ENCODE measurements at regions not wholly inside any gene's neighbourhood (a gene's known extent, or its start where the extent isn't known, plus 50 kb on each side); places are given as distances from the start of the nearest gene placed in this dataset.

DNA sequence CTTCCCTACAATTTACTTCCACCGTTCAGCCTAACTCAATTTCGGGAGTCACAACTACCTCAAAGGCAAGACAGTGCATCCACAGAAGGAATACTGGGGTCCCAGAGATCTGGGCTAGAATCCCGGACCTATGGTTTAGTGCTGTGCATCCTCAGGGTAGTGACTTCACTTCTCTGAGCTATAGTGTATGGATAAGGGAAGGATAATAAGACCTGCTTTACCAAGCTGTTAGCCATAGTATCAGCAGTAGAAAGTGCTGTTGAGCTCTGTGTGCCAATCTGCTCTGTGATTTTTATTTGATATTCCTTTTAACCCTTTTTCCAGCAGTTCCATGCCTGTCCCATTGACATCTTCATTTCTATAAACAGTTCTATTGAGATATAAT, 1044.3 kb downstream of the BCL11B start:
- no peaks in the 10 kb centered on the region for H3K9me3 ChIP-seq
- TF ChIP-seq, protein P1, sequence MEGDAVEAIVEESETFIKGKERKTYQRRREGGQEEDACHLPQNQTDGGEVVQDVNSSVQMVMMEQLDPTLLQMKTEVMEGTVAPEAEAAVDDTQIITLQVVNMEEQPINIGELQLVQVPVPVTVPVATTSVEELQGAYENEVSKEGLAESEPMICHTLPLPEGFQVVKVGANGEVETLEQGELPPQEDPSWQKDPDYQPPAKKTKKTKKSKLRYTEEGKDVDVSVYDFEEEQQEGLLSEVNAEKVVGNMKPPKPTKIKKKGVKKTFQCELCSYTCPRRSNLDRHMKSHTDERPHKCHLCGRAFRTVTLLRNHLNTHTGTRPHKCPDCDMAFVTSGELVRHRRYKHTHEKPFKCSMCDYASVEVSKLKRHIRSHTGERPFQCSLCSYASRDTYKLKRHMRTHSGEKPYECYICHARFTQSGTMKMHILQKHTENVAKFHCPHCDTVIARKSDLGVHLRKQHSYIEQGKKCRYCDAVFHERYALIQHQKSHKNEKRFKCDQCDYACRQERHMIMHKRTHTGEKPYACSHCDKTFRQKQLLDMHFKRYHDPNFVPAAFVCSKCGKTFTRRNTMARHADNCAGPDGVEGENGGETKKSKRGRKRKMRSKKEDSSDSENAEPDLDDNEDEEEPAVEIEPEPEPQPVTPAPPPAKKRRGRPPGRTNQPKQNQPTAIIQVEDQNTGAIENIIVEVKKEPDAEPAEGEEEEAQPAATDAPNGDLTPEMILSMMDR (IDR thresholded peaks at IDR 0.05): no peak
- no peaks in the 10 kb centered on the region for H3K36me3 ChIP-seq
- DNase-seq: no peak
- no peaks in the 10 kb centered on the region for H3K27me3 ChIP-seq
- intact Hi-C loops (cut with DNase I; ENCODE audit: low total_unique reads): no loop called here
- H3K27ac ChIP-seq: no peak overlapping the region
- H3K4me3 ChIP-seq: no peak overlapping the region
- no peaks in the 10 kb centered on the region for H3K4me1 ChIP-seq

DNA sequence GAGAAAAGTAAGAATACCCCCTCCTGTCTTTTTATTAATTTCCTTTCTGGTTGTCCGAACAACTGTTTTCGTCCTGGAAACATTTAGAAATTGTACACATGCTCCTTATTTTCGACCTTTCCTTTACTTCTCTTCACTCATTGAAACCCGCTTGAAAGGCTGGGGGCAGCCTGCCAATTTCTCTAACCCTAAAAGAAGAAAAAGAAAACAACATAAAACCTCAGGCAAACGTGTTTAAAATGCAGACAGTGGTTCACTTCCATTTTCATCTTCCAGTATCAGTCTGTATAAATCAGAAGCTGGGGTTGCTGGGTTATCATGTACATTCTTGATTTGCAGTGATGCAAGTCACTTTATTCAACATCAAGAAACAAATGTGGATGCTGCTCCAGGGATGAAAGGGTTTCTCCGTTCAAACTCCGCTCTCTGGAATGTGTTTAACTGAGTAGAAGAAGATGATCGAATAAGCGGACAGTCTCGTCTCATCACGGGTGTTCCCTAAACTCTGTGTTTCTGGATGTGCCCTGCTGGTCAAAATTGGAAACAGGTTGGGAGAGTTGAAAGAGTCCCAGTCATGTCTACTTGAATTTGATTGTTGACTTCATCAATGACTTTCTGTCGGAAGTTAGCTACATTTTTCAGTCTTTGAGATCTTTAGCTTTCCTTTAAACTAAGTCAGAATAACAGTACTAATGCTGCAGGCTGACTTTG, 1042.2 kb downstream of the BCL11B start:
- Histone ChIP-seq H3K4me1 (no peaks in the 10 kb centered on the region), H3K27me3 (no peaks in the 10 kb centered on the region), H3K9me3 (no peaks in the 10 kb centered on the region), H3K4me3 (no peak overlapping the region), H3K36me3 (no peaks in the 10 kb centered on the region), H3K27ac (no peak overlapping the region)
- DNase-seq: no peak
- intact Hi-C loops (cut with DNase I; ENCODE audit: low total_unique reads): no loop called here
- TF ChIP-seq, protein P1 (IDR thresholded peaks at IDR 0.05): no peak

DNA sequence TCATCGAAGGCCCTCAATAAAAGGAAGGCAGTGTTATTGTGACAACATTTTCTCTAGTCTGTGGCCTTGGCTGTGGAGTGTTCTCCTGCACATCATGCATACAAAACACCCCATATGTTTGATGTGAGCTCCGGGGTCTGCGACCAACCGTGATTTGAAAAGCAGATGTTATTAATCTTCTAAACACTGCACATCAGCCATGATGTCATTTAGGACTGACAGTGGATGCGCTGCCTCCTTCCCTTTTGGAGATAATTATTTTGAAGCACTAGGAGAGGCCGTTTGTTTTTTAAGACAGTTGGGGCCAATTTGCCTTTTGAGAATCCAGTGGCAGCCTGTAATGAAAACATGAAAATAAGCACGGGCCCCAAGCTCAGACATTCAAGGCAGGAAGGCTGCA, 1041.6 kb downstream of the BCL11B start:
- Histone ChIP-seq H3K4me3 (no peak overlapping the region), H3K27me3 (no peaks in the 10 kb centered on the region), H3K9me3 (no peaks in the 10 kb centered on the region), H3K4me1 (no peaks in the 10 kb centered on the region), H3K36me3 (no peaks in the 10 kb centered on the region), H3K27ac (no peak overlapping the region)
- peak in 1 of 2 donors; percentile 20 for DNase-seq
- TF ChIP-seq, protein P1 (IDR thresholded peaks at IDR 0.05): no peak
- intact Hi-C loops (cut with DNase I; ENCODE audit: low total_unique reads): no loop called here

GRCh38 chr14:98231210-98231609, 1040.8 kb downstream of the BCL11B start:
- no peak for DNase-seq
- TF ChIP-seq, protein P1 (IDR thresholded peaks at IDR 0.05): no peak
- Histone ChIP-seq H3K4me3 (no peak overlapping the region), H3K27ac (no peak overlapping the region), H3K4me1 (no peaks in the 10 kb centered on the region), H3K36me3 (no peaks in the 10 kb centered on the region), H3K9me3 (no peaks in the 10 kb centered on the region), H3K27me3 (no peaks in the 10 kb centered on the region)
- intact Hi-C loops (cut with DNase I; ENCODE audit: low total_unique reads): no loop called here

- no peaks in the 10 kb centered on the region for H3K36me3 ChIP-seq
- TF ChIP-seq, protein P1 (IDR thresholded peaks at IDR 0.05): no peak
- H3K27me3 ChIP-seq: no peaks in the 10 kb centered on the region
- DNase-seq: no peak
- intact Hi-C loops (cut with DNase I; ENCODE audit: low total_unique reads): no loop called here
- no peaks in the 10 kb centered on the region for H3K9me3 ChIP-seq
- no peak overlapping the region for H3K4me3 ChIP-seq
- H3K27ac ChIP-seq: no peak overlapping the region
- no peaks in the 10 kb centered on the region for H3K4me1 ChIP-seq
Observed at GRCh38 chr14:98233656-98234055, 1038.3 kb downstream of the BCL11B start.

- no peaks in the 10 kb centered on the region for H3K9me3 ChIP-seq
- no peaks in the 10 kb centered on the region for H3K36me3 ChIP-seq
- no peak overlapping the region for H3K27ac ChIP-seq
- no peak for DNase-seq
- no peaks in the 10 kb centered on the region for H3K4me1 ChIP-seq
- no peaks in the 10 kb centered on the region for H3K27me3 ChIP-seq
- no peak overlapping the region for H3K4me3 ChIP-seq
- TF ChIP-seq, protein P1 (IDR thresholded peaks at IDR 0.05): no peak
- intact Hi-C loops (cut with DNase I; ENCODE audit: low total_unique reads): no loop called here
Observed at GRCh38 chr14:98234208-98234607, 1037.8 kb downstream of the BCL11B start.
